GM13977 (cell line): ENCODE measurements at regions not wholly inside any gene's neighbourhood (a gene's known extent, or its start where the extent isn't known, plus 50 kb on each side); places are given as distances from the start of the nearest gene placed in this dataset.

Source experiments
- DNase-seq: peaks from one replicate; pipeline ENCODE4 v3.0.0; 2012; ENCODE audit warnings: low spot score
- CTCF ChIP-seq: IDR thresholded peaks from 2 replicates; pipeline ENCODE4 v1.5.1; 2012; ENCODE audit warnings: mild to moderate bottlenecking, control low read depth; ENCODE audit not compliant: insufficient read depth; ENCODE audit errors: extremely low read depth, missing control alignments
- in situ Hi-C: fragments of 300-500 bp; cut with MboI; formaldehyde crosslinking; loops from one replicate; pipeline ENCODE4 v1.12.0; 2022; ENCODE audit warnings: low sequenced_read_pairs, low pct_unique_long_range_greater_than_20kb, mixed read lengths, inconsistent platforms; ENCODE audit not compliant: unreplicated experiment

DNA sequence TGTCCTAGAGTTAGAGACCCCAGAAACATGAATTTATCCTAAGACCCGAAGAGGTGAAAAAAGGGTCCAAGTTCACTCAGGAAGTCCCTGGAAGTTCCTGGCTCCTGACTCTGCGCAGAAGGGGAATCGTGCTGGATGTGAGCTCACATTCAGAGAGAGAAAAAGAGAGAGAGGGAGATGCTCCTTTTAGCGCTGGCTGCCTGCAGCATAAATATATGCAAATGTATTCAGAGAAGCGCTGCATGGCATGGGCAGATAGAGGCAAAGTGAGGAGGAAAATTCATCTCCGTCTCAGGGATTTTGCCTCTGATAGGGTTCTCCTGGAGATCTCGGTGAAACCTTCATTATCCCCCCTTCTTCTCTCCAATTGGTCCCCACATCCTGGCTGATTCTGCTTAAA, 517.2 kb downstream of the MN1 start:
- no peak for DNase-seq
- no peak for TF ChIP-seq CTCF
- in situ Hi-C loops, result no loop called here

DNA sequence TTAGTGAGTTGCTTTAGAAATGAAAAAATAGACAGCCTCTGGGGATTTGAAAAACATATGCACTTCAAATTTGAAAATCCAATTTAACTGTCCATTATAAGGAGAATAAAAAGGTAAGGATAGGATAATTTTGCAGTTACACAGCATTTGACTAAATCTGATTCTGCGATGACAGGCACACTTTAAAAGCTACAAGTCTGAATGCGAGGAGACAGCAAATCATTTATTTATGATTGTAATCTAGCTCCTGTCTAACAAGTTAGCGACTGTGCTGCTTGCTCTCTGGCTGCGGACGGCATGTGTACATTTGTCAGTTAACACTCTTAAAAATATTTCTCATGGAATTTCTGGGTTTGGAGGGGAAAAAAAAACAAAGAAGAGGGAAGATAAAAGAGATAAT, 514.8 kb downstream of the MN1 start:
- in situ Hi-C loops, result no loop called here
- TF ChIP-seq CTCF, result no peak

DNA sequence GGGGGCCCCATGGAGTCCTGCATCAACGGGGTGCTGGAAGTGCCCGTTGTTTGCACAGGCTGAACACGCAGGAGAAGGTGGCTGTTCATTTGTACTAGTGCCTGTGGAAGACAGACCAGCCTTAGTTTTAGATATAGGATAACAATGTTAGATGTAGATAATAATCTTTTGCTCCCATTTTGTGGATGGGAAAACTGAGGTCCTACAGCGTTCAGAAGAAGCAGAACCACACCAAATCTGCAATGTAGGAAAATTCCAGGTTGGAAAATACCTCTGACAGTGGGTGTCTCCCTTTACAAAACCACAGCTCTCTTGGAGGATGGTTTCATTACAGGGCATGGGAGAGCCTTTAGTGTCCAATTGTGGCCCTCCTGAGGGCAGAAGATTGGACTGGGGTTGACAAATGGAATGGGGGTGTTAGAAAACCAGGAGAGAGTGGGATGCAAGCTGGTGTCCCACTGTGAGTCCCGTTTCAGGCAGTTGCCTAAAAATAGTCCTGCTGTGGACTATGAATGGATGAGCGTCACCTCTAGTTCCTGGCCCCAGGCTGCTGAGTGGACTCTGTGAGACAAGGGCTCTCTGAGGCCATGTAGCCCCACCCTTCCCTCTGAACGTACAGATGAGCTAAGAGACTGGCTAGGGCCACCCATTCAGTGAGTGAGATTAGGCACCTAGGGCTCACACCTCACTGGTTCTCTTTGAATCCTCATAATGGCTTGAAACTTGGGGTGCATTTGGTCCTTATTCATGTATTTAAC, 508.8 kb downstream of the MN1 start:
- no peak for DNase-seq
- TF ChIP-seq CTCF, result no peak
- in situ Hi-C loops, result no loop called here

More for the DNA sequence above, 514.8 kb downstream of the MN1 start:
- DNase-seq, result no peak

DNA sequence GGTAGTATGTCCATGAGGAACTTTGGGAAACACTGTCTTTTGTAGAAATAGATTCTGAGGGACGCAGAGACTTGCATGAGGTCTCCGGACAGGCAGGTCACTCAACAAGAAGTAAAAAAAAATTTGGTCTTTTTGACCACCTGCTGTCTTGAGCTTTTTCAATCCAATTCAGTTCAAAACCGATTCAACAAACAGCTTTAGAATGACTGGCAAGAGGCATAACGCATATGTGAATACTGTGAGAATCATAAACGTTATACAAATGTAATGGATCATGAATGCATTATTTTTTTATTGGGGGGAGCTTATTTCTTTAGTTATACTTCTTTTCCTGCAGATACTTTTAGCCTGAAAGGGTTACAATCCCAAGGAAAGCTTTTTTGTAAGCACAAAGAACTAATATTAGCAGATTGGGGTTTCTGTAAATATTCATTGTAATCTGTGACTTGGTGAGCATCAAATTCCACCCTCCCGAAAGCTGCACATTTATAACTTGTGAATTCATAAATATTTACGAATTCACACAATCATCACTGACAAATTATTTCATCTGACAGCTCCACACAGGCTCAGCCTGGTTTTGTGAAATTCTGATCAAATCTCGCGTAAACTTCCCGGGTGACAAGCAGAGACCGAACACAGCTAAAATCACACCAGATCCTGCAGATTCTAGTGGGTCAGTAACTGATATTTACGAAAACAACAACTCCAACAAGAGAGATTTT, 507.7 kb downstream of the MN1 start:
- TF ChIP-seq CTCF, result no peak
- no peak for DNase-seq
- in situ Hi-C loops, result no loop called here

DNA sequence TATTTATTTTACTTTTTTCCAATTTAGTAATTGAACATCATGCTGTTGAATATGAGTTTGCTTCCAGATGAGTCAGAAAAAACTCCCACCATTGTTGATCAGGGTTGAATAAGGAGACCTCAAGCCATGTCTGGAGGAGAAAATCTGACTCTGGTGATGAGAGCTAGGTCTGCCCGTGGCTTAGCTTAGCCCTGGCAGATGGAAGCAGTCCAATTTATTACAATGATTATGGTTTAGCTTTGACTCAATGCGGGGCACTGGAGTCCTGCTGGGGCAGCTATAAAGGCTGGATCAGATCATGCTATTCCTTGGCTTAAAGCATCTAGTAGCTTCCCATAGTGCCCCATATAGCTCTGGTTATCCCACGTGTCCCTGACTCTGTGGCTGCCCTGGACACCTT, 506.5 kb downstream of the MN1 start:
- TF ChIP-seq CTCF, result no peak
- DNase-seq, result no peak
- in situ Hi-C loops, result no loop called here

- no peak for TF ChIP-seq CTCF
- in situ Hi-C loops, result no loop called here
- no peak for DNase-seq
Measured at GRCh38 chr22:27295605-27296004, 506.0 kb downstream of the MN1 start.
